ENCODE measurements at regions not wholly inside any gene's neighbourhood (a gene's known extent, or its start where the extent isn't known, plus 50 kb on each side); places are given as distances from the start of the nearest gene placed in this dataset.

- TF ChIP-seq, protein P1, sequence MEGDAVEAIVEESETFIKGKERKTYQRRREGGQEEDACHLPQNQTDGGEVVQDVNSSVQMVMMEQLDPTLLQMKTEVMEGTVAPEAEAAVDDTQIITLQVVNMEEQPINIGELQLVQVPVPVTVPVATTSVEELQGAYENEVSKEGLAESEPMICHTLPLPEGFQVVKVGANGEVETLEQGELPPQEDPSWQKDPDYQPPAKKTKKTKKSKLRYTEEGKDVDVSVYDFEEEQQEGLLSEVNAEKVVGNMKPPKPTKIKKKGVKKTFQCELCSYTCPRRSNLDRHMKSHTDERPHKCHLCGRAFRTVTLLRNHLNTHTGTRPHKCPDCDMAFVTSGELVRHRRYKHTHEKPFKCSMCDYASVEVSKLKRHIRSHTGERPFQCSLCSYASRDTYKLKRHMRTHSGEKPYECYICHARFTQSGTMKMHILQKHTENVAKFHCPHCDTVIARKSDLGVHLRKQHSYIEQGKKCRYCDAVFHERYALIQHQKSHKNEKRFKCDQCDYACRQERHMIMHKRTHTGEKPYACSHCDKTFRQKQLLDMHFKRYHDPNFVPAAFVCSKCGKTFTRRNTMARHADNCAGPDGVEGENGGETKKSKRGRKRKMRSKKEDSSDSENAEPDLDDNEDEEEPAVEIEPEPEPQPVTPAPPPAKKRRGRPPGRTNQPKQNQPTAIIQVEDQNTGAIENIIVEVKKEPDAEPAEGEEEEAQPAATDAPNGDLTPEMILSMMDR (IDR thresholded peaks at IDR 0.05), result no peak
- no peak for TF ChIP-seq POLR2A (IDR thresholded peaks at IDR 0.05)
- no peaks in the 10 kb centered on the region for H3K27me3 ChIP-seq
- no peak overlapping the region for H3K4me3 ChIP-seq
- H3K36me3 ChIP-seq, result no peaks in the 10 kb centered on the region
- no peaks in the 10 kb centered on the region for H3K9me3 ChIP-seq
- H3K27ac ChIP-seq, result no peak overlapping the region
- peak in 1 of 3 donors; percentile 45 for DNase-seq
- no peaks in the 10 kb centered on the region for H3K4me1 ChIP-seq
Observed at GRCh38 chr2:67974559-67975430, 88.0 kb downstream of the C1D start.

GRCh38 chr2:67977464-67977863 lies 85.3 kb downstream of the C1D start:
- no peak for DNase-seq
- no peaks in the 10 kb centered on the region for H3K9me3 ChIP-seq
- H3K4me1 ChIP-seq, result no peaks in the 10 kb centered on the region
- H3K27me3 ChIP-seq, result no peaks in the 10 kb centered on the region
- TF ChIP-seq, protein P1 (IDR thresholded peaks at IDR 0.05), result no peak
- TF ChIP-seq POLR2A (IDR thresholded peaks at IDR 0.05), result no peak
- no peak overlapping the region for H3K4me3 ChIP-seq
- H3K36me3 ChIP-seq, result no peaks in the 10 kb centered on the region
- no peak overlapping the region for H3K27ac ChIP-seq

- no peak for DNase-seq
Observed at GRCh38 chr2:67982956-67983355, 79.8 kb downstream of the C1D start.

DNA sequence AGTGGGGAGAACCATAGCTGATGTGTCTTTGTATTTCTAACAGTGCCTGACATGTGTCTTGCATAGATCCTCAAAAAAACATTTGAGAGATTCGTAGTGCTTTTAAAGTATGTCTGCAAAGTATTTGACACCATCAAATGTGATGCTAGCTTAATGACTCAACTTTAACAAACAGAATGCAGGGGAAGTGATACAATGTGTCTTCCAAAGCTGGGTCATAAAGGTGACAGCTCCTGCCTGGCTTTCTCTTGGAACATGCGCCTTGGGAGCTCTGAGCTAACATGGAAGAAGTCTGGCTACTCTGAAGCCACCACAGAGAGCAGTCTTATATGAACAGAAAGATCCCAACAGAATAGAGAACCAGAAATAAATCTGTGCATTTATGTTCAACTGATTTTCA lies 78.2 kb downstream of the C1D start:
- TF ChIP-seq, protein P1 (IDR thresholded peaks at IDR 0.05), result no peak
- TF ChIP-seq POLR2A (IDR thresholded peaks at IDR 0.05), result no peak
- no peak overlapping the region for H3K4me3 ChIP-seq
- H3K27ac ChIP-seq, result no peak overlapping the region
- DNase-seq, result no peak
- H3K9me3 ChIP-seq, result no peaks in the 10 kb centered on the region
- no peaks in the 10 kb centered on the region for H3K36me3 ChIP-seq
- no peaks in the 10 kb centered on the region for H3K27me3 ChIP-seq
- no peaks in the 10 kb centered on the region for H3K4me1 ChIP-seq

More at GRCh38 chr2:67982956-67983355, 79.8 kb downstream of the C1D start:
- Histone ChIP-seq H3K4me3 (no peak overlapping the region), H3K27ac (no peak overlapping the region), H3K36me3 (no peaks in the 10 kb centered on the region), H3K4me1 (no peaks in the 10 kb centered on the region), H3K9me3 (no peaks in the 10 kb centered on the region), H3K27me3 (no peaks in the 10 kb centered on the region)
- TF ChIP-seq POLR2A (IDR thresholded peaks at IDR 0.05), result no peak
- TF ChIP-seq, protein P1 (IDR thresholded peaks at IDR 0.05), result no peak

DNA sequence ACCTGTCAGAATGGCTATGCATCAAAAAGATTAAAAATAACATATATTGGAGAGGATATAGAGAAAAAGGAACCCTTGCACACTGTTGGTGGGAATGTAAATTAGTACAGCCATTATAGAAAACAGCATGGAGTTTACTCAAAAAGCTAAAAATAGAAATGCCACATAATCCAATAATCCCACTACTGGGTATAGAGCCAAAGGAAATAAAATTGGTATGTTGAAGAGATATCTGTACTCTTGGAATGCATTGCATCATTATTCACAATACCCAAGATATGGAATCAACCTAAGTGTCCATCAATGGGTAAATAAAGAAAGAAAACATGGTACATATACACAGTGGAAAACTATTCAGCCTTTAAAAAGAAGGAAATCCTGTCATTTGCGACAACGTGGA lies 77.2 kb downstream of the C1D start:
- Histone ChIP-seq H3K36me3 (no peaks in the 10 kb centered on the region), H3K4me1 (no peaks in the 10 kb centered on the region), H3K27ac (no peak overlapping the region), H3K9me3 (no peaks in the 10 kb centered on the region), H3K27me3 (no peaks in the 10 kb centered on the region), H3K4me3 (no peak overlapping the region)
- TF ChIP-seq, protein P1 (IDR thresholded peaks at IDR 0.05), result no peak
- TF ChIP-seq POLR2A (IDR thresholded peaks at IDR 0.05), result no peak
- no peak for DNase-seq
